AG04450 (cell line): ENCODE measurements at regions not wholly inside any gene's neighbourhood (a gene's known extent, or its start where the extent isn't known, plus 50 kb on each side); places are given as distances from the start of the nearest gene placed in this dataset.
"Not testable (repeated sequence)": the region's sequence is repeated elsewhere in the genome, so short reads cannot be mapped to it uniquely, and the experiment has no call there.

Experiments
- CTCF ChIA-PET: fragments of 300-600, 350-600 bp; formaldehyde crosslinking; extraction: SDS; loops from one replicate; lab custom pipeline; 2022; ENCODE audit warnings: antibody characterized with exemption, inconsistent platforms; lab: Charles Lee
- POLR2A ChIA-PET: fragments of 350-600 bp; formaldehyde crosslinking; extraction: SDS; loops from one replicate; lab custom pipeline; 2021; ENCODE audit warnings: antibody characterized with exemption, inconsistent platforms; lab: Yijun Ruan, JAX
- DNase-seq: peaks from one replicate; pipeline ENCODE4 v3.0.0-alpha.2; 2011; ENCODE audit warnings: low read depth, low spot score
- H3K27ac ChIP-seq: one replicate; pipeline ENCODE4 v1.5.1; 2012; ENCODE audit warnings: low read depth, low read length, control low read depth
- H3K27me3 ChIP-seq: one replicate; pipeline ENCODE4 v1.6.0; 2012; ENCODE audit warnings: low read length; ENCODE audit not compliant: control insufficient read depth, insufficient read depth
- H3K4me3 ChIP-seq: 2 replicates; pipeline ENCODE4 v1.5.1; 2011; ENCODE audit warnings: mild to moderate bottlenecking, low read depth, low read length, control low read depth
- H3K9me3 ChIP-seq: 2 replicates; pipeline ENCODE4 v1.5.1; 2012; ENCODE audit warnings: low read length; ENCODE audit not compliant: control insufficient read depth, insufficient read depth
- TF ChIP-seq, protein P1 (sequence below): IDR thresholded peaks from 2 replicates; pipeline ENCODE4 v1.5.1; 2011; ENCODE audit warnings: low read depth, low read length, control low read depth, inconsistent platforms

DNA sequence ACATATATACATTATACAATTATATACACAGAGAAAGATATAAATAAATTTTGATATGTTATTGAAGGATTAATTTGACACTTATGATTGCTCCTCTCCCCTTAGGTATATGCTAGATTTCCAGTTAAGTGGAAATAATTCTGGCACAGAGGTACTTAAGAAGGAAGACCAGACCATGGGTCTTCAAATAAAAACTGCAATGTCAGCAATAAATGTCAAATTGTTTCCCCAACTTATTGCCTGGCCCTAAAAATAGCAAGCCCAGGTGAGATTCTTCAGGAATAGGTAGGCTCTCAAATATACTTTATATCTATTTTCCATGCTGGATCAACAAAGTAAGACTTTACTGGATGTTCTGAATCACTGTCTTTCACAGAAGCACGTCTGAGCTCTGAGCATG is 551.3 kb upstream of the STEAP1 start:
- POLR2A ChIA-PET, result no interaction called here
- TF ChIP-seq, protein P1, sequence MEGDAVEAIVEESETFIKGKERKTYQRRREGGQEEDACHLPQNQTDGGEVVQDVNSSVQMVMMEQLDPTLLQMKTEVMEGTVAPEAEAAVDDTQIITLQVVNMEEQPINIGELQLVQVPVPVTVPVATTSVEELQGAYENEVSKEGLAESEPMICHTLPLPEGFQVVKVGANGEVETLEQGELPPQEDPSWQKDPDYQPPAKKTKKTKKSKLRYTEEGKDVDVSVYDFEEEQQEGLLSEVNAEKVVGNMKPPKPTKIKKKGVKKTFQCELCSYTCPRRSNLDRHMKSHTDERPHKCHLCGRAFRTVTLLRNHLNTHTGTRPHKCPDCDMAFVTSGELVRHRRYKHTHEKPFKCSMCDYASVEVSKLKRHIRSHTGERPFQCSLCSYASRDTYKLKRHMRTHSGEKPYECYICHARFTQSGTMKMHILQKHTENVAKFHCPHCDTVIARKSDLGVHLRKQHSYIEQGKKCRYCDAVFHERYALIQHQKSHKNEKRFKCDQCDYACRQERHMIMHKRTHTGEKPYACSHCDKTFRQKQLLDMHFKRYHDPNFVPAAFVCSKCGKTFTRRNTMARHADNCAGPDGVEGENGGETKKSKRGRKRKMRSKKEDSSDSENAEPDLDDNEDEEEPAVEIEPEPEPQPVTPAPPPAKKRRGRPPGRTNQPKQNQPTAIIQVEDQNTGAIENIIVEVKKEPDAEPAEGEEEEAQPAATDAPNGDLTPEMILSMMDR, result no peak
- Histone ChIP-seq H3K27me3 (no peaks in the 10 kb centered on the region), H3K27ac (no peak overlapping the region), H3K4me3 (no peak overlapping the region), H3K9me3 (peaks cover 6% of the 10 kb centered on the region)
- DNase-seq, result no peak
- CTCF ChIA-PET, result no interaction called here

GRCh38 chr7:89605362-89605761 is 548.9 kb upstream of the STEAP1 start:
- POLR2A ChIA-PET, result no interaction called here
- TF ChIP-seq, protein P1, result no peak
- Histone ChIP-seq H3K4me3 (no peak overlapping the region), H3K9me3 (peaks cover 6% of the 10 kb centered on the region), H3K27me3 (no peaks in the 10 kb centered on the region), H3K27ac (no peak overlapping the region)
- CTCF ChIA-PET, result no interaction called here
- DNase-seq, result no peak

DNA sequence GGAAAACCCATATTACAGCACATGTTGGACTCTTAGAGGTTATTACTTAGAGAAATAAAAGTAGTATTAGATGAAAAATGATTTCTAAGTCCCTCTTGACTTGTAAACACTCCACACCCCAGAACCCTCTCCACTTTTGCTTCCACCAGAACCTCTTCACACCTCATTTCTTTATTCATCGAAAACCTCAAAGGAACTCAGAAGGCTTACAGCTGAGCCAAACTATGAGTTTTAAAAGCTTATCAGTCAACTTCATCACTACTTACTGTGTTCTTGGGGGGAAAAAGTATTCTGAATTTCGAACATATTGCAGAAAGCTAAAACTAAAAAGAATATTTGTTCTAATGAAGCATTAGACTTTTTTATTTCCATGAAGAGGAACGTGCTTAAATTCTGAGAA is 547.8 kb upstream of the STEAP1 start:
- Histone ChIP-seq H3K27me3 (no peaks in the 10 kb centered on the region), H3K27ac (no peak overlapping the region), H3K4me3 (no peak overlapping the region), H3K9me3 (peaks cover 6% of the 10 kb centered on the region)
- ChIA-PET POLR2A (no interaction called here), CTCF (no interaction called here)
- no peak for DNase-seq
- TF ChIP-seq, protein P1, result no peak

DNA sequence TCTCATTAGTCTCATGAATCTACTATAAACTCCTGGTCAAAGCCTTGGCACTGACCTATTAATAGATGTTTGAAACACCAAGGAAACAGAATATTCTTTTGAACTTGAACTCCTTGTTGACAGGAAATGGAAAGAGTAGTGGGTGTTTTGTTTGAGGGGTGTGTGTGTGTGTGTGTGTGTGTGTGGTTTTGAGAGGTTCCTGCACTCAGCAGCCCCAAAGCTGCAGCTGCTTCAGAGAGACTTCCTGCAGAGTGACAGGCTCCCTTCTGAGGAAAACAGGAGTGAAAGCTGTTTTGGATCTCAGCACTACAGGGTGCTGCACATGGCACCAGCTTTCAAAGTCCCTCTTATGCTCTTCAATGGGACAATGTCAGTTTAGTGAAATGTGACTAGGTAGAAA is 546.5 kb upstream of the STEAP1 start:
- TF ChIP-seq, protein P1, result no peak
- Histone ChIP-seq H3K9me3 (peaks cover 6% of the 10 kb centered on the region), H3K27ac (no peak overlapping the region), H3K4me3 (no peak overlapping the region), H3K27me3 (no peaks in the 10 kb centered on the region)
- CTCF ChIA-PET, result no interaction called here
- no peak for DNase-seq
- POLR2A ChIA-PET, result no interaction called here

DNA sequence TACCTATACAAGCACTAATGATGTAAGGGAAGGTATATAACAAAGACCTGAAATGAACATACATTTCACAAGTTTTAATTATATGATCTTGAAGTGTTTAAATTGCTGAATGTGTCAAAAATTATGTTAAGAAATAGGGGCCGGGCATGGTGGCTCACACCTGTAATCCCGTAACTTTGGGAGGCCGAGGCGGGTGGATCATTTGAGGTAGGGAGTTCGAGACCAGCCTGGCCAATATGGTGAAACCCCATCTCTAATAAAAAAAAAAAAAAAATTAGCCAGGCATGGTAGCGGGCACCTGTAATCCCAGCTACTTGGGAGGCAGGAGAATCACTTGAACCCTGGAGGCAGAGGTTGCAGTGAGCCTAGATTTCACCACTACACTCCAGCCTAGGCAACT is 537.4 kb upstream of the STEAP1 start:
- POLR2A ChIA-PET, DNase-seq, H3K27ac ChIP-seq, CTCF ChIA-PET, H3K4me3 ChIP-seq, H3K9me3 ChIP-seq, H3K27me3 ChIP-seq: not testable (repeated sequence)

- ChIA-PET POLR2A (no interaction called here), CTCF (interaction anchor here (0.6 to 1.3 kb wide), 2 partner anchors 46 to 1375 kb away, joined by 3 read pairs; no protein-coding TSS in a partner anchor)
- TF ChIP-seq, protein P1, result no peak
- peaks cover 19% of the 10 kb centered on the region for H3K9me3 ChIP-seq
- H3K27me3 ChIP-seq, result no peaks in the 10 kb centered on the region
- H3K27ac ChIP-seq, result no peak overlapping the region
- H3K4me3 ChIP-seq, result no peak overlapping the region
- no peak for DNase-seq
These were observed 536.0 kb upstream of the STEAP1 start for GRCh38 chr7:89618274-89618673.
